ENCODE measurements at regions not wholly inside any gene's neighbourhood (a gene's known extent, or its start where the extent isn't known, plus 50 kb on each side); places are given as distances from the start of the nearest gene placed in this dataset.

- peak; percentile 70 for TF ChIP-seq EP300 (IDR thresholded peaks at IDR 0.05; ENCODE audit: low read length)
- no peak for TF ChIP-seq KDM2B (CRISPR knock-in tag; IDR thresholded peaks at IDR 0.05)
- TF ChIP-seq ILK (tag; IDR thresholded peaks at IDR 0.05; ENCODE audit: borderline replicate concordance, low read depth) = peak; percentile 58; the same call in 1 of the 2 replicates
- peak; percentile 75 for TF ChIP-seq ZNF766 (CRISPR knock-in tag; conservative IDR thresholded peaks at IDR 0.05)
- peak; percentile 99 for TF ChIP-seq OTX1 (CRISPR knock-in tag; IDR thresholded peaks at IDR 0.05)
- TF ChIP-seq ZNF134 (CRISPR knock-in tag; conservative IDR thresholded peaks at IDR 0.05) = peak; percentile 53
- TF ChIP-seq CAMTA2 (CRISPR knock-in tag; conservative IDR thresholded peaks at IDR 0.05) = peak; percentile 94
- TF ChIP-seq MEIS2 (IDR thresholded peaks at IDR 0.05; ENCODE audit: partially characterized antibody) = peak; percentile 77
- TF ChIP-seq CREB5 (CRISPR knock-in tag; IDR thresholded peaks at IDR 0.05) = peak; percentile 81
- peak; percentile 73; the same call in 1 of the 2 replicates for TF ChIP-seq NR1H2 (CRISPR knock-in tag; IDR thresholded peaks at IDR 0.05)
- TF ChIP-seq PBX2 (CRISPR knock-in tag; IDR thresholded peaks at IDR 0.05; ENCODE audit: low read depth) = peak; percentile 34
- TF ChIP-seq PBX2 (tag; conservative IDR thresholded peaks at IDR 0.05; ENCODE audit: low read depth) = peak; percentile 66; the same call in 1 of the 2 replicates
- TF ChIP-seq ZNF551 (CRISPR knock-in tag; IDR thresholded peaks at IDR 0.05) = peak; percentile 94
- peak; percentile 100 for TF ChIP-seq GTF2B (IDR thresholded peaks at IDR 0.05; ENCODE audit: extremely low read depth, insufficient read length)
- TF ChIP-seq RERE (CRISPR knock-in tag; IDR thresholded peaks at IDR 0.05; ENCODE audit: borderline replicate concordance) = no peak
- TF ChIP-seq SMAD2 (IDR thresholded peaks at IDR 0.05; ENCODE audit: low read depth, low read length) = no peak; the same call in 1 of the 2 replicates
- TF ChIP-seq GTF2E2 (tag; IDR thresholded peaks at IDR 0.05) = peak; percentile 100
- TF ChIP-seq ZNF778 (CRISPR knock-in tag; IDR thresholded peaks at IDR 0.05) = 0 out of 2 replicates have a peak, but pooled peaks have one; percentile 21
Observed at GRCh38 chr1:148334339-148335130, 148.6 kb downstream of the PPIAL4G start (continued).

All from K562 (cell line).